ENCODE measurements at regions not wholly inside any gene's neighbourhood (a gene's known extent, or its start where the extent isn't known, plus 50 kb on each side); places are given as distances from the start of the nearest gene placed in this dataset.

GRCh38 chrX:9127986-9128385 is 94.1 kb upstream of the FAM9B start:
- 89% methylated on average over 4 of the region's 6 CpGs; no CpG with 5 or more reads in 1 of the 2 experiments for WGBS, 2 experiments (ENCODE audit: extremely low coverage in 1 of 2, insufficient coverage in 1 of 2, insufficient read length in 1 of 2, insufficient replicate concordance in 2 of 2, low coverage in 1 of 2, low lambda C conversion rate in 2 of 2, missing lambda C conversion rate in 1 of 2)
- Histone ChIP-seq H3K56ac (replicated peaks; ENCODE audit: insufficient read length, low read depth, low read length) (no peak overlapping the region), H3K18ac (ENCODE audit: extremely low read depth, low read length) (no peak overlapping the region; the same call in 1 of the 2 replicates), H4K8ac (ENCODE audit: extremely low read depth, insufficient read depth, low read length) (no peak overlapping the region), H3K14ac (ENCODE audit: insufficient read length) (no peak overlapping the region), H3K79me1 (ENCODE audit: low read depth, low read length) (no peaks in the 10 kb centered on the region), H4K5ac (ENCODE audit: insufficient read length, low read depth, low read length) (no peak overlapping the region), H3K9me3 (ENCODE audit: insufficient read depth in 2 of 2, low read depth in 1 of 2, low read length in 1 of 2) (no peaks in the 10 kb centered on the region), H4K20me1 (replicated peaks in 1 of 2; ENCODE audit: control insufficient read depth in 1 of 2, insufficient read depth in 2 of 2, low read length in 2 of 2) (no peaks in the 10 kb centered on the region), H2BK5ac (ENCODE audit: low read depth, low read length) (no peak overlapping the region), H2BK120ac (replicated peaks; ENCODE audit: low read depth, low read length) (no peak overlapping the region), H3K23ac (ENCODE audit: insufficient read length) (no peak overlapping the region), H3K23me2 (ENCODE audit: low read depth, low read length) (no peaks in the 10 kb centered on the region), H3K27ac (ENCODE audit: low read depth, low read length) (no peak overlapping the region), H3K4me2 (ENCODE audit: insufficient read depth in 1 of 2, low read depth in 2 of 2, low read length in 2 of 2) (no peak overlapping the region), H3K79me2 (ENCODE audit: control insufficient read depth in 1 of 2, insufficient read depth in 2 of 2, low read length in 2 of 2) (no peaks in the 10 kb centered on the region), H3K4me3 (ENCODE audit: extremely low read depth in 1 of 4, insufficient read depth in 2 of 4, low read depth in 3 of 4, low read length in 4 of 4) (no peak overlapping the region), H4K91ac (replicated peaks; ENCODE audit: insufficient read length, low read length) (no peak overlapping the region), H2BK12ac (ENCODE audit: low read depth, low read length) (no peak overlapping the region), H2AK5ac (ENCODE audit: low read depth, low read length) (no peak overlapping the region), H3K9ac (replicated peaks in 1 of 4; ENCODE audit: extremely low read depth in 1 of 4, low read depth in 3 of 4, low read length in 3 of 4) (no peak overlapping the region), H2BK15ac (ENCODE audit: low read length) (no peak overlapping the region), H3K27me3 (replicated peaks in 1 of 4; ENCODE audit: control insufficient read depth in 3 of 4, extremely low read depth in 1 of 4, insufficient read depth in 3 of 4, low read length in 3 of 4) (no peaks in the 10 kb centered on the region), H3K36me3 (ENCODE audit: control insufficient read depth in 2 of 4, insufficient read depth in 4 of 4, low read length in 3 of 4) (no peaks in the 10 kb centered on the region), H2AFZ (ENCODE audit: low read length) (no peak overlapping the region), H3K4me1 (replicated peaks in 1 of 4; ENCODE audit: control insufficient read depth in 3 of 4, insufficient read depth in 4 of 4, low read length in 3 of 4) (no peaks in the 10 kb centered on the region), H3K4ac (replicated peaks; ENCODE audit: insufficient read length, low read depth, low read length) (no peak overlapping the region), H2BK20ac (ENCODE audit: low read length) (no peak overlapping the region)
- CTCF ChIA-PET (ENCODE audit: partially characterized antibody), result no interaction called here
- DNase-seq (ENCODE audit: low read depth in 1 of 2, low spot score in 2 of 2) (no peak), FAIRE-seq (no peak)
- TF ChIP-seq ATF2 (IDR thresholded peaks at IDR 0.05; ENCODE audit: low read length) (no peak), RFX5 (IDR thresholded peaks at IDR 0.05; ENCODE audit: borderline replicate concordance, low read depth, low read length) (no peak)
- POLR2A ChIA-PET (ENCODE audit: partially characterized antibody), result no interaction called here
